ENCODE measurements at regions not wholly inside any gene's neighbourhood (a gene's known extent, or its start where the extent isn't known, plus 50 kb on each side); places are given as distances from the start of the nearest gene placed in this dataset.
"Not testable (repeated sequence)": the region's sequence is repeated elsewhere in the genome, so short reads cannot be mapped to it uniquely, and the experiment has no call there.

DNA sequence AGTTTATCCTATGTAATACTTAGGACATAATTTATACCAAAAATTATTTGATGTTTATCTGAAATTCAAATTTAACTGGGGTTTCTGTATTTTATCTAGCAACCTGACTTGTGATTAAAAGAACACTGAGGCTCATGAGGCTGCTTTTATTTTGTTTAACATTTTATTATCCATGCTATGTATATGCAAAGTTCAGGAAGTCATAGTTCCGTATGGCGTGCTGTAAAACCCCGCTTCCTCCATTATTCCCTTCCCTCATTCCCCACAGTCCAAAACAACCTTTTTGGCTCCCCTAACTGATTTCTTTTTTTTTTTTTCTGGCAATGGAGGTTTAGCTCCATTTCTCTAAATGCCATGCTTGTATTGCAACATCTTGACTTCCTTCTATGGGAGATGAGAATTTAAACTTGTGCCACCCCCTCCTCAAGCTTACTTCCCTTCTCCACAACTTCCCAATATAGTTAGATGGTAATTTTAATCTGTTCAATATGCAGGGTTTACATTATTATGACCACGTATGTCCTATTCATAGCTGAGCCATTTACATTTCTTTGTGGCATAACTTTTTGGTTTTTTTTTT lies 138.0 kb upstream of the DNAH14 start:
- DNase-seq = no peak

DNA sequence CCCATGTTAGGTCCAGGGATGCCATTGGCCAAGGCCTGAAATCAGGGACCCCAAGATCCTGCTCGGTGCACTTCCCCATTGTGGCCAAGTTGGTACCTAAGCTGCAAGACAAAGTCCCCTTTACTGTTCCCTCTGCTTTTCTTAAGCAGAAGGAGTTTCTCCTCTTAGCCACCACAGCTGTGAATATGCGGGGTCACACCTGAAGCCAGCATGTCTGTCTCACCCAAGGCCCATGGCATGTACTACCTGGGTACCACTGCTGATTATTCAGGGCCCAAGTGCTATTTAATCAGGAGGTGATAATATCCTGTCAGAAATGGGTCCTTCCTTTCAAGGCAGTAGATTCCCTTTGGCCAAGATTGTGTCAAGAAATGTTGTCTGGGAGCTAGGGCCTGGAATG lies 133.9 kb upstream of the DNAH14 start:
- DNase-seq = no peak

DNA sequence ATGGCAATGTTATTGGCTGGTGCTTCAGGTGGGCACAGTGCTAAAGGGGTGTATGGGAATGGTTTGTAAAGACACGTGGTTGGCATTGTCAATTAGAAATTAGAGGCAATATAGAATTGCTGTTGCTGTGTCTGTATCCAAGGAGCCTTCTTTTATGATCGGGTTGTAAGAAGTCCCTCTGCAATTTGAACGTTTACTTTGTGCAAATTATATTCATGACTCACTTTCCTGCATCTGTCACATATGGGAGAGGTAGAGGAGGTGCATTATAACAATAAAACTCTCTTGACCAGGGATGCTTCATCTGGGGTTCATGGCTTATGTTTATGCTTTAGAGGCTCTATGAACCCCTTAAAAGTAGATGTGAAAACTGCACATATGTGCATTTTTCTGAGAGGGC lies 130.4 kb upstream of the DNAH14 start:
- no peak for DNase-seq

- peak; percentile 98 for DNase-seq
Observed at GRCh38 chr1:224800486-224801119, 128.9 kb upstream of the DNAH14 start.

DNA sequence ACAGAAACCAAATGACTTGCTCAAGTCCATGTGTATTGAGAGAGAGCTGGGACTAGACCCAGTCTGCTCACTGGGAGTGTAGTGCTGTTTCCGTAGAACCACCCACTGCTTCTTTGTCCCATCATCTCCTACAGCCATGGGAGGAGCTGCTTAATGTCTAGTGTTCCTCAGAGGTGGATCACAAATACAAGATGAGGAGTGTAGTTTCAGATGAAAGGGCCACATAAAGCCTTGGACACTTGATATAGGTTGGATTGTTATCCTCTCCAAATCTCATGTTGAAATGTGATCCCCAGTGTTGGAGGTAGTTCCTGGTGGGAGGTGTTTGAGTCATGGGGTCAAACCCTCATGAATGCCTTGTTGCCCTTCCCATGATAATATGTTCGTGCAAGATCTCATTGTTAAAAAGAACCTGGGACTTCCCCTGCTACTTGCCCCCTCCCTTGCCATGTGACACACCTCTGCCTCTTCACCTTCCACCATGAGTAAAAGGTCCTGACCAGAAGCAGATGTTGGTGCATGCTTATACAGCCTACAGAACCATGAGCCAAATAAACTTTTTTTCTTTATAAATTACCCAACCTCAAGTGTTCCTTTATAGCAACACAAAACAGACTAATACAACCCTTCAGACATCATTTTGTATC lies 127.5 kb upstream of the DNAH14 start:
- DNase-seq = no peak

- no peak for DNase-seq
Observed at GRCh38 chr1:224802617-224803016, 126.9 kb upstream of the DNAH14 start.

DNA sequence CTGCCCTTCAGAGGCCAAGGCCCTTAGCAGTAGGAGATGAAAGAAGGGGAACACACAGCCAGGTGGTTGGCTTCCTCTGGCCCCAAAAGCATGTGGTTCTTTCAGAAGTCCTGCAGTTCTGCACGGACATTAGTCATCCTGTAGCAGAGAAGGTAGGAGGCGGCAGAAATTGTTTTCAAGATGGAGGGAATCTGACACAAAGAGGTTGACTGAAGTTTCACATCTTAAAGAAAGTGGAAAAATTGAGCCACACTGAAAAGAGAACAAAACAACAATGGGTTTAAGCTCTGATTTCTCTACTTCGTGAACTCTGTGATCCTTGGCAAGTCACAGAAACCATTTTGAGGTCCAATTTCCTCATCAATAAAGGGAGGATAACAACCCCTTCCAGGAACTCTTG lies 125.3 kb upstream of the DNAH14 start:
- DNase-seq = no peak

DNA sequence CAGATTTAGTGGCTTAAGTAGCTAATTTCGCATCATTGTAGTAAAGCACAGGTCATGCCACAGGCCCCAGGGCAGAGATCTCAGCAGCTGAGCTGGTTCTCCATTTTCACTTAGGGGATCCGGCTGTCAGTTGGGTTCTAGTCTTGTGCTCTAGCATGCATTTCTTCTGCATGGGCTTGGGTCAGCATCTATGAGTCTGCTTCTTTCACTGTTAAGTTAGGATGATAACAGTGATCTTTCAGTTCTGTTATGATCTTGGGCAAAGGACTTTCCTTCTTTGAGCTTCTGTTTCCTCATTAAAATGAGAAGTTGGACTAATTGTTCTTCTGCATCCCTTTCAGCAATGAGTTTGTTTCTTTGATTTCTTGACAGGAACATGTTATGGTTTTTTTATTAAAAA lies 123.6 kb upstream of the DNAH14 start:
- no peak for DNase-seq

DNA sequence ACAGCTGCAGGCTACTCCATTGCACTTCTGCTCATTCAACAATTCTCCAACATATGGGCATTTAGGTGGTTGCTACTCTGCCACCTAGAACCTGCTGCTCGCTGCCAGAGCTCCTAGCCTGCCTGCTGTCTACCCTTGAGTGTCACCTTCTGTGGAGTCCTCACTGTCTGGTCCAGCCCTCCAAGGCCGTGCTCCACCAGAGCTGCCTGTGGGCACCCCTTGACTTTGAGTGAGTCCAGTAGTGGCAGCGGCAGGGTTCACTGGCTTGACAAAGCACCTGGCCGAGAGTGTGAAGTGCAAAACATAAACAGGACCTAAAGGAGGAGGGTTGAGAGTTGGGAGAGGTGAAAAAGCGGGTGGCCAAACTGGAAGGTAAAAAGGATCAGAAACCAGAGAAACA lies 120.3 kb upstream of the DNAH14 start:
- DNase-seq = no peak

- DNase-seq = no peak
Observed at GRCh38 chr1:224809613-224810012, 119.9 kb upstream of the DNAH14 start.

DNA sequence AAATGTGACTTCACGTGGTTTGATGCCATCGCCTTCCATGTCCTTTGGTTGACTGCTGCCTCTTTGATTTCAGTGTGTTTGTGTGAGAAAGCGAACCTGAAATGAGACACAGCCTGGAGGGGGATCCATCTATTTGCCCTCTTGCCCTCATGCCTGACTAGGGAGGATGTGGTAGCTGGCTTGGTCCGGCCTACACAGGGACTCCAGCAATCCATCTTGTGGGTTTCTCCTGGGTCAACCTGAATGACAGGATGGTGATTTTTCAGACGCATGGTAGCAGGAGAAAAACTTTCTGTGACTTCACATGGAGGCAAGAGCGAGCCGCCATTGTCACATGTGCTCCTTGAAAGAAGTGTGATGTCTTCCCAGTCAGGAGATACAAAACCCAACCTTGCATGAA lies 117.9 kb upstream of the DNAH14 start:
- no peak for DNase-seq

DNA sequence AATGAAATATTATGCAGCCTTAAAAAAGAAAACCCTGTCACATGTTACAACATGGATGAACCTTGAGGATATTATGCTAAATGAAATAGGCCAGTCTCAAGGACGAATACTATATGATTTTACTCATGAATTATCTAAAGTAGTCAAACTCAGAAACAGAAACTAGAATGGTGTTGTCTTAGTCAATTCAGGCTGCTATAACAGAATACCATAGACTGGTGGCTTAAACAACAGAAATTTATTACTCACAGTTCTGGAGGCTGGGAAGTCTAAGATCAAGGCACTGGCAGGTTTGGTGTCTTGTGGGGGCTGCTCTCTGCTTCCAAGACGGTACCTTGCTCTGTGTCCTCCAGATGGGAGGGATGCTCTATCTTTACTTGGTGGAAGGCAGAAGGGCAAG lies 113.8 kb upstream of the DNAH14 start:
- DNase-seq = no peak

DNA sequence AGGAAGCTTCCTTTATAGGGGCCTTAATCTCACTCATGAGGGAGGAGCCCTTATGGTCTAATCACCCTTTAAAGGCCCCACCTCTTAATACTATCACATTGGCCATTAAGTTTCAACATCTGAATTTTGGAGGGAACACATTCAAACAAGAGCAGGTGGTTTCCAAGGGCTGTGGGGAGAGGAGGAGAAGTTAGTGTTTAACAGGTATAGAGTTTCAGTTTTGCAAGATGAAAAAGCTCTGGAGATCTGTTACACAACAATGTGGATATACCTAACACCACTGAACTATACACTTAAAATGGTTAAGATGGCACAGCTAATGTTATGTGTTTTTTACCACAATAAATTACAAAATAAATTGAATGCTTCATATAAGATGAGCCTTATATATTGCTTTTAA lies 113.4 kb upstream of the DNAH14 start:
- no peak for DNase-seq

DNA sequence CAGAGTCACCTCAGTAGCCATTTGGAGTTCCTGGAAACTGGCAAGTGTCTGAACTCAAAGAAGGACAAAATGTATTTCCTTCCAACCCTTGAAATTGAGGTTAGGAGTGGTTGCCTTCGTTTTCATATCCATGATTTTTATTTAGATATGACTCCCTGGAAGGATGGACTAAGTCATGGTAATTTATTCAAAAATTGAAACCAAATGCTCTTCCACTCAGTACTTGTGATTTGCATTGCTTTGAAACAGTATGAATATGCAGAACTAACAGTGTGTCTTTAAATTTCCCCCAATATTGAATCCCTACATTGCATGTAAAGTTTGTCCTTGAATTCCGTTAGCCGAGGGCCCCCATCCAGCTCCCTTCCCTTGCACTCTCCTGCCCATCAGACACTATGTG lies 112.1 kb upstream of the DNAH14 start:
- DNase-seq = no peak

DNA sequence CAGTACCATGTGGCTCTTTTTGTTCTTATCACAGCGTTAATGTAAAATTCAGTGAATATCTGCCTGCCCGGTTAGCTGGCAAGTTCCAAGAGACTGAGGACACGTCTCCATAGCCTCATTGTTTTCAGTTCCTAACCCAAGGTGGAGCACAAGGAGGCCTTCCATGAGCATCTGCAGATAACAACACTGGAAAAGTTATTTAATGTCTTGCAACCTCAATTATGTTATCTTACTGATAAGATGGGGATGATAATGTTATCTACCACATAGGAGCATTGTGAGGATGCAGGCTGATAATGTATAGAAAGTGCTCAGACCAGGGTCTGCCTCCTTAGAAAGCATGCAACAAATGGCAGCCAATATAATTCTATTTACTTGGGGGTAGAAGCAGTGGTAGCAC lies 109.6 kb upstream of the DNAH14 start:
- no peak for DNase-seq

DNA sequence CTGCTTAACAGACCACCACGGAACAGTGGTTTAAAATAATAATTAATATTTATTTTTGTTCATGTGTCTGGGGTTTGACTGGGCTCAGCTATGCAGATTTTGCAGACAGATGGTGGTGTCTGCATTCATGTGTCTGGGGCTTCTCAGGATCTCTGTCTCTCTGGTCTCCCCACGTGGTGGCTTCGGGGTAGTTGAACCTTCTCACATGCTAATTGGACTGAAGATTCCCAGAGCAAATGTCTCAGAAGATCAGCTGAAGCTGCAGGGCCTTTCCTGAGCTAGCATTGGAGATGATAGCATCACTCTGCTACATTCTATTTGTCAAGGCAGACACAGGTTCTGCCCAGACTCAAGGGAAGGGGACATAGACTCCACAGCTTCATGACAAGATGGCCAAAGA lies 109.1 kb upstream of the DNAH14 start:
- DNase-seq = no peak

DNA sequence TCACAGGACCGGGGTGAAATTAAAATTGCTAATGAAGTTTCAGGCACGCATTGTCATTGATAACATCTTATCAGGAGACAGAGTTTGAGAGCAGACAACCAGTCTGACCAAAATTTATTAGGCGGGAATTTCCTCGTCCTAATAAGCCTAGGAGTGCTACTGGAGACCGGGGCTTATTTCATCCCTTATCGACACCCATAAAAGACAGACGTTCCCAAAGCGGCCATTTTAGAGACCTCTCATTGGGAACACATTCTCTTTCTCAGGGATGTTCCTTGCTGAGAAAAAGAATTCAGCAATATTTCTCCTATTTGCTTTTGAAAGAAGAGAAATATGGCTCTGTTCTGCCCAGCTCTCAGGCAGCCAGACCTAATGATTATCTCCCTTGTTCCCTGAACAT lies 107.7 kb upstream of the DNAH14 start:
- DNase-seq = not testable (repeated sequence)

- DNase-seq = no peak
Observed at GRCh38 chr1:224825525-224826000, 103.9 kb upstream of the DNAH14 start.

- DNase-seq = no peak
Observed at GRCh38 chr1:224828691-224829090, 100.8 kb upstream of the DNAH14 start.

DNA sequence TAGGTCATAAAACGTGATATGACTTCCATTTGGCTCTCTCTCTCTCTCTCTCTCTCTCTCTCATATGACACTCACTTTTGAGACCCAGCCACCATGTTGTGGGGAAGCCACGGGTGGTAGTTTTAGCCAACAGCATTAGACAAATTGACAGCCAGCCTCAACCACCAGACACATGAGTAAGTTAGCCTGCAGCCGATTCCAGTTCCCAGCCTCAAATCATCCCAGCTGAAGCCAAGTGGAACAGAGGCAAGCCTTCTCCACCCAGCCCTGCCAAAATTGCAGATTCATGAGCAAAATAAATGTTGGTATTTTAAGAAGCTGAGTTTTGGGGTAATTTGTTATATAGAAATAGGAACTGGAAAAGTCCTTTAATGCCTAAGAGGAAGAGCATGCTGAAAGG lies 98.0 kb upstream of the DNAH14 start:
- DNase-seq = no peak

DNA sequence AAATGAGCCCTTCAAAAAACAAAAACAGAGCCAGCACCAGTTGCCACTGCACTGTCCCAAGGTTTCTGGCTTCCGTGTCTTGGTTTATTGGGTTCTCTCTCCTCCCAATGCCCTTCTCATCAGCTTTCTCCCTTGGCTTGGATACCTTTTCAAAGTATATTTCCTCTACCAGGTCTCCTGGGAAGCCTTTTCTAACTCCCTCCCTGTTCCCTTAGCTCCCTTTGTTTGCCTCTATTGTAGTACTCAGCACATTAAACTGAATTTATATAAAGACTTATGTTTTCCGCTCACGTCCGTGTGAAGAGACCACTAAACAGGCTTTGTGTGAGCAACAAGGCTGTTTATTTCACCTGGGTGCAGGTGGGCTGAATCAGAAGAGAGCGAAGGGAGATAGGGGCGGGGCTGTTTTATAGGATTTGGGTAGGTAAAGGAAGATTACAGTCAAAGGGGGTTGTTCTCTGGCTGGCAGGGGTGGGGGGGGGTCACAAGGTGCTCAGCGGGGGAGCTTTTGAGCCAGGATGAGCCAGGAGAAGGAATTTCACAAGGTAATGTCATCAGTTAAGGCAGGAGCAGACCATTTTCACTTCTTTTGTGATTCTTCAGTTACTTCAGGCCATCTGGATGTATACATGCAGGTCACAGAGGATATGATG lies 89.7 kb upstream of the DNAH14 start:
- DNase-seq = not testable (repeated sequence)

GRCh38 chr1:224841803-224842202 lies 87.7 kb upstream of the DNAH14 start:
- DNase-seq = not testable (repeated sequence)

GRCh38 chr1:224846119-224846907 lies 83.2 kb upstream of the DNAH14 start:
- no peak for DNase-seq

All from NCI-H524 treated with DMSO at 0.1 percent for 48 hours (cell line).